ENCODE measurements at regions not wholly inside any gene's neighbourhood (a gene's known extent, or its start where the extent isn't known, plus 50 kb on each side); places are given as distances from the start of the nearest gene placed in this dataset.

GRCh38 chr3:166303681-166304080 lies 466.5 kb upstream of the BCHE start:
- TF ChIP-seq, protein P1, sequence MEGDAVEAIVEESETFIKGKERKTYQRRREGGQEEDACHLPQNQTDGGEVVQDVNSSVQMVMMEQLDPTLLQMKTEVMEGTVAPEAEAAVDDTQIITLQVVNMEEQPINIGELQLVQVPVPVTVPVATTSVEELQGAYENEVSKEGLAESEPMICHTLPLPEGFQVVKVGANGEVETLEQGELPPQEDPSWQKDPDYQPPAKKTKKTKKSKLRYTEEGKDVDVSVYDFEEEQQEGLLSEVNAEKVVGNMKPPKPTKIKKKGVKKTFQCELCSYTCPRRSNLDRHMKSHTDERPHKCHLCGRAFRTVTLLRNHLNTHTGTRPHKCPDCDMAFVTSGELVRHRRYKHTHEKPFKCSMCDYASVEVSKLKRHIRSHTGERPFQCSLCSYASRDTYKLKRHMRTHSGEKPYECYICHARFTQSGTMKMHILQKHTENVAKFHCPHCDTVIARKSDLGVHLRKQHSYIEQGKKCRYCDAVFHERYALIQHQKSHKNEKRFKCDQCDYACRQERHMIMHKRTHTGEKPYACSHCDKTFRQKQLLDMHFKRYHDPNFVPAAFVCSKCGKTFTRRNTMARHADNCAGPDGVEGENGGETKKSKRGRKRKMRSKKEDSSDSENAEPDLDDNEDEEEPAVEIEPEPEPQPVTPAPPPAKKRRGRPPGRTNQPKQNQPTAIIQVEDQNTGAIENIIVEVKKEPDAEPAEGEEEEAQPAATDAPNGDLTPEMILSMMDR (conservative IDR thresholded peaks at IDR 0.05 in 1 of 2, IDR thresholded peaks at IDR 0.05 in 1 of 2; ENCODE audit: extremely low read depth in 1 of 2, insufficient read depth in 1 of 2, low read depth in 1 of 2, low read length in 2 of 2), result no peak
- no peak for TF ChIP-seq EZH2 (IDR thresholded peaks at IDR 0.05; ENCODE audit: borderline replicate concordance, low read length)

Data from mammary epithelial cell (primary cell).